NOMO-1 treated with DMSO at 0.1 percent for 48 hours (cell line): ENCODE measurements at regions not wholly inside any gene's neighbourhood (a gene's known extent, or its start where the extent isn't known, plus 50 kb on each side); places are given as distances from the start of the nearest gene placed in this dataset.
"Not testable (repeated sequence)": the region's sequence is repeated elsewhere in the genome, so short reads cannot be mapped to it uniquely, and the experiment has no call there.

ENCODE experiments used
- DNase-seq: peaks from one replicate; lab custom pipeline; 2025; ENCODE audit not compliant: unreplicated experiment; lab: John Stamatoyannopoulos, UW

DNA sequence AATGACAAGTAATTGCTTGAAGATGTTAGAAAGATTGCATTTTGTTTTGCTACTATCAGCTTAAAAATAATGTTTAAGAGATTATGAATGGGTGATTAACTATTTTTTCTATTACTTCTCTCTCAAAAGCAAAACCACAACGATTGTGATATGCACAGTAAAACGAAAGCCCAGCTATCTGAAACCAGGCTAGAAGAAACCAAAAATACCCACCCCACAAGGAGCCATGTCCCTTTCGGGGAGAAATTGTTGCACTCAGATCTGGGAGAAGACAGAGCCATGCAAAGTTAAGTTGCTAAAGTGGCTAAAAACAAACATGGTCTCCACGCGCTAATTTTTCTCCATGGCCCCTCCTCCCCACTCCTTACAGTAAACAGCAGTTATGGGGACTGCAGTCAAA, 173.6 kb downstream of the RPS24 start:
- DNase-seq = no peak

DNA sequence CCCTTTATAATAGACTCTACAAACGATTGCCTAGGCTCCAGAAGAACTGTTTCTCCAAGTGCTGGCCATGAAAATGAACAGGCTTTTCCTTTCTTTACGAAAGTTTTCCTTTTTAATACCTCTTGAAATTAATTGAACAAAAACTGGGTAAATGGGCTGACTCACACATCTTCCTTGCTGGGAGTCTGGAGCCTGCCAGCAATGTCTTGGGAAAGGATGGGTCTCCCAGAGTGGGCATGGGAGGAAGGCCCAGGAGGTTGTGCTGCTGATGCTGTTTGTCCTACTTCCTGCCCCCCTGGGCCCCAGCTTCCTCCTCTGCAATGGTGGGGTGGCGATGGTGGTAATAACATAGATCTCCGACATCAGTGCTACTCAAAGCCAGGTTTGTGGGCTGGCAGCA, 174.1 kb downstream of the RPS24 start:
- no peak for DNase-seq

DNA sequence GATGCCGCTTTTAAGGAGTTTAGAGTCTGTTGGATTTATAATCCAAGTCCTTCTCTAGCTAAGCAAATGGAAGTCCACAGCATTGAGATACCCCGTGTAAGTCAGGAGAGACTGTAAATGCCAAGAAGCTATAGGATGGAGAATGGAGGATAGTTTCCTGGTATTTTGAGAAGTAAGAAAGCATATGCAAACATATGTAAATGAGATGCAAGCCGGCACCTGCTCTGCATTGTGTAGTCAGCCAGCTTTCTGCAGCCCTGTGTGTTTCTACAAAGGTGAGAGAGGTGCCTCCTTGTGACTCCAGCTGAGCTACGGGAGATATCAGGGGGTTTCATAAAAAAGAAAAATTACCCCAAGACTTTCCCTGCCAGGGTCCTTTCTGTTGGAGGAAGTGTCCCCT, 176.3 kb downstream of the RPS24 start:
- DNase-seq = no peak

DNA sequence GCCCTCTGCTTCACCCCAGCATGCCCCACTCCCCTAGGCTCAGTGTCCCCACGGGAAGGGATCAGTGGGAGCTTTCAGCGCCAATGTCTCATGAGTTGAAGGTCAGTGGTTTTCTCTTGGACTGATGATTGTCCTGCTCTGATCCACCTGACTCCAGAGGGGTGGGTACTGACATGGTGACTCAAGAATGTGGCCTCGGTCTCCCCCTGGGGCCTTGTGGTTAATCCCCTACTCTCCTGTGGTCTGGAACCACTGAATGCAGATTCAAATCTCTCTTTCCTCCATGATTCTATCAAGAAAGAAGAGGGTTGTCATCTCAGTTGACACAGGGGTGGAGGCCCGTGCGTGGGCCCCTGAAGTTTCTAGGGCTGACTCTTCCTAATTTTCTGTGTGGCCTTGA, 176.9 kb downstream of the RPS24 start:
- no peak for DNase-seq

DNA sequence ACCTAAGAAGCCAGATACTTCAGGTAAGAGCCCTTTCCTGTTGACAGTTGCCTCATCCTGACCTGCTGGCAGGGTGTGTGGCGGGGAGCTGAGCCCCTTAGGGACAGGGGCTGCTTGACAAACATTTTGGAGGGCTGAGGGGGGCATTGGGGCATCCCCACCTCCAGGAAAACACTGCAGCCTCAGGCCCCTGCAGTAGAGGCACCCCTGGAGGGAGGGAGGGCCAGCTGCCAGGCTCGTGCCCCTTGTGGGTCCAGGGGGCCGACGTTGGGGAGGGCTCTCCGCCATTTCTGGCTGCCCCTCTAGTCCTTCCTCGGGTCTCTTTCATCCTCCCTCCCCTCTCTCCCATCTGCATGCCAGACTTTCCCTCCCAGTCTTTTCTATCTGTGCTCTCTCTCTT, 177.3 kb downstream of the RPS24 start:
- DNase-seq = no peak

DNA sequence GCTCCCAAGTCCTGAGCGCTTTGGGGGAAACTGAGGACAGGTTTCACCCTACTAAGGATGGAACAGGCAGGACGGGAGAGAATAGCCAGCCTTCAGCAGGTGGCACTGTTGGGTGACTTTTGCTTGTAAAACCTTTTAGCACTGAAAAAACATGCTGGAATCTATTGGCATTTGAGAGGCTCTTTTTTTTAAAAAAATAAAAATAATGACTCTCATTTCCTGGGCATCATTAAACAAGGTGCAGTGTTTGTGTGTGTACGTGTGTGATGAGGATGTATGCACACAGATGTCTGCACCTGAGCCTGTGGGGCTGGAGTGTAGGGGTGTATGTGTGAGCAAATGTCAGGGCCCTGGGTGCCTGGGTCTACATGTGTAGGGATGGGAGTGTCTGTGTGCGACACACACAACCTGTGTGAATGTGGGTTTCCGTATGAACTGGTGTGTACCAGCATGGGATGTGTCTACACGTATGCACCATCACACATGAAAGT, 177.9 kb downstream of the RPS24 start:
- DNase-seq = peak; percentile 14

DNA sequence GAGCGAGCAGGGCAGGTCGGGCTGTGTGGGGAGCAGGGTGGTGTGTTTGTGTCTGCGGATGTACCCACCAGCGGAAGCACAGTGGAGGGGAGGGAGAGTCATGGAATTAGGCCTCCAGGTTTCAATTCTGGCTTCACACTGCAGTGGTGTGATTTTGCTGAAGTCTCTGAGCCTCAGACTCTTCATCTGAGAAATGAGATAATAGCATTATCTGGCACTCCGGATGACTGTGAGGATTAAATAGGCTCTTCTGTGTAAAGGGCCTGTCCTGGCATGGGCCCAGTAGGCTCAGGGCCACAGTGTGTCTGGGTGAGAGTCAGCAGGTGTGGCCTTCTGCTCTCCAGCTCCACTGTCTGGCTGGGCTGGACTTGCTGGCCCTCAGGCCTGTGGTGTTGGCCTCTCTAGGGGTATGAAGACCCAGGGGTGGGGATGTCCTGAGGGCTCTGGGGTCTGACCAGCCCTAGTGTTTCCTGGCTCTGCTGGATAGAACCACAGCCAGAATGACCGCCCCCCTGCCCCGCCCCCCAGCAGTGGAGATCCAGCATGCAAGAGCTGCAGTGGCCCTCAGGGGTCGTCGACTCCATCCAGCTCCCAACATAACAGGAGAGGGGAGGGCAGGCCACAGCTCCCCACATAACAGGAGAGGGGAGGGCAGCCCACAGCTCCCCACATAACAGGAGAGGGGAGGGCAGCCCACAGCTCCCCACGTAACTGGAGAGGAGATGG, 178.6 kb downstream of the RPS24 start:
- no peak for DNase-seq

DNA sequence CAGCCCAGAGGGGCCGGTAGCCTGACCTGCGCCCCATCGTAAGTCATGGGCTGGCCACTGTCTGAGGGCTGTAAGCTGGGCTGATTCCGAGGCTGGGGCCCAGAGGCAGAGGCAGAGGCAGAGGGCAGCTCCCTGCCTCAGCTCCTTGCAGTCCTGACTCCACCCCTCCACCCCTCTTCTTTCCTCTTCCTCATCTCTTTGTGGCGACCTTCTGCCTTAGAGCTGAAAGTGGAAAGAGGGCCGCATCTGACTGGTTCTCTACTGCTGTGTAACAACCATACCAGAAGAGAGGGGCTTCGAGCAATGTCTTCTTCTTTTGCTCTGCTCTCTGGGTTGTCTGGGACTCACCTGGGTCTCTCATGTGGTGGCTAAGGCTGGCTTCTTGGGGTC, 179.1 kb downstream of the RPS24 start:
- DNase-seq = no peak

DNA sequence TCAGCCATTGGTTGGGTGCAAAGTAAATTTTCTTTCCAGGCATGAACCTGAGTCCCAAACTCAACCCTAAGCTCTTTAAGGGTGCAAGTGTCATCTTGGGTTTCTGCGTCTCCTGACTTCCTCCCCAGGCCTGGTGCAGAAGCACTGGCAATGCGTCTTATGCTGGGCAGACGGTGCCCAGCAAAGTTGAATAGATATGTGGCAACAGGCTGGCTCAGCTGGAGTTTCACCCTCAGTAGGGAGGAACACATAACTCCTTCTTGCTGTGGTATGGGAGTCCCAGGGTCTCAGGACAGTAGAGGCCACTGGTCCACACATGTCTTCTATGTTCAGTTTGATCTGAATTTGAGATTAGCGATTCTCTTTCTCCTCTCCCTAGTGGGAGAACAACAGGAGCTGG, 181.3 kb downstream of the RPS24 start:
- DNase-seq = no peak

DNA sequence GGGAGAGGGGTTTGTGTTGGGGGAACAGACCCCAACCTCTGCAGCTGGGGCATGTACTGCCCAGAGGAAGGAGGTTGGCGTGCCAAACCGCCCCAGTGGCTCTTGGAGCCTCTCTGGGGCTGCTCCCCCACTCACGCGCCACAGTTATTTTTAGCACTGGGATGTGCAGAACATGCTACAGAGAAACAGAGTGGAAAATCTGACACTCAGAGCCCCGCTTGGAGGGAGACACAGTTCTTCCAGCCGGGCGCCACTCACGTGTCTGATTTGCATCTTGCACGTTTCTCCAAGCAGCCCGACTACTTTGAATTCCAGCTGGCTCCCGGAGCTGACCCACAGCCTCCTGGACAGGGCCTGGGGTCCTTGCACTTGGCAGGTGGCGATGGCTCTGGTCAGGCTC, 182.0 kb downstream of the RPS24 start:
- no peak for DNase-seq

DNA sequence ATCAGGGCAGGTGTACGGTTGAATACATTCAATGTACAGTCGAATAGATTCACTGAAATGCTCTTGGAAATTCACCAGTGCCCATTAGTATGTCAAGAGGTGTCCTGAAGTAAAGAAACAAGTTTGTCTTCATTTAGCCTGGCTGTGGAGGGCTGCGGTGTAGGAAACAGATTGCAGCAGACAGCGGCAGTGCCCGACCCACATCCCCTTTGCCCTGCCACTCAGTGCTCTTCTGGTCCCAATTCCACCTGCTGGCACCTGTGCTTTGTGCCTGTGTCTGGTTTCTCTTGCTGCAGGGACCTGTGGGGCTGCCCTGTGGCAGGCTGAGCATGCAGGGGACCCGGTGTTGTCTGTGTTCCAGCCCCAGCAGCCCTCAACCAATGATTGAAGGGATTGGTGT, 183.7 kb downstream of the RPS24 start:
- no peak for DNase-seq

DNA sequence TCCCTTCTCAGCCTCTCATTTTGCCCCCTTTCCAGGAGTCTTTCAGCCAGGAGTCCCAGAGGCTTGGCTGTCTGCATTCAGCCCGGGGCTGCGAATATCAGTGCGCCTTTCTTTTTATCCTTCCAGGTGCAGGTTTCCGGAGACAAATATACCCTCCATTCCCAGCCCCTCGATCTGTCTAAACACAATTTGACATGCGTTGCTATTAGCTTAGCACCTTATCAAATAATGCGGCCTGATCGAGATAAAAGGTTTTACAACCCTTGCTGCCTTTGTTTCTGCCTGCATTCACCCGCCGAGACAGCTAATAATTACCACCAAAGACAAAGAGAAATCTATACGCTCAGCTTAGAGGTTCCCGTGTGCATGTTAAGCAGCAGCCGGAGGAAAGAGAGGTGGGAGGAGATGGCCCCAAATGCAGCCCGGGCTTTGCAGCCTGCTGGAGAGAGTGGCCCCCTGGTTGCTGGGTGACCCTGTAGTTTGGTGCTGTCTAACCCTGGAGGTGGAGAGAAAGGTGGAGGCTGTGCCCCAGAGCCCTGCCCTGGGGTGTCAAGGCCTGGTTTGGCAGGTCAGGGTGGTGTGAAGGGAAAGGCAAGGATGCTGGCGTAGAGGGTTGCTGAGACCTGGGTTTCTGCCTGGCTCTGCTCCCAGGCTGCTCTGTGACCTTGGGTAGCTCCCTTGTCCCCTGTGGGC, 185.3 kb downstream of the RPS24 start:
- no peak for DNase-seq

DNA sequence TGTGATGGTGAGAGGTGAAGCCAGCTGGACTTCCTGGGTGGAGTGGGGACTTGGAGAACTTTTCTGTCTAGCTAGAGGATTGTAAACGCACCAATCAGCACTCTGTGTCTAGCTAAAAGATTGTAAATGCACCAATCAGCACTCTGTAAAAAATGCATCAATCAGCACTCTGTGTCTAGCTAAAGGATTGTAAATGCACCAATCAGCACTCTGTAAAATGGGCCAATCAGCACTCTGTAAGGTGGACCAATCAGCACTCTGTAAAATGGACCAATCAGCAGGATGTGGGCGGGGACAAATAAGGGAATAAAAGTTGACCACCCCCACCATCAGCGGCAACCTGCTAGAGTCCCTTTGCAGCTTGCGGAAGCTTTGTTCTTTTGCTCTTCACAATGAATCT, 185.9 kb downstream of the RPS24 start:
- not testable (repeated sequence) for DNase-seq

DNA sequence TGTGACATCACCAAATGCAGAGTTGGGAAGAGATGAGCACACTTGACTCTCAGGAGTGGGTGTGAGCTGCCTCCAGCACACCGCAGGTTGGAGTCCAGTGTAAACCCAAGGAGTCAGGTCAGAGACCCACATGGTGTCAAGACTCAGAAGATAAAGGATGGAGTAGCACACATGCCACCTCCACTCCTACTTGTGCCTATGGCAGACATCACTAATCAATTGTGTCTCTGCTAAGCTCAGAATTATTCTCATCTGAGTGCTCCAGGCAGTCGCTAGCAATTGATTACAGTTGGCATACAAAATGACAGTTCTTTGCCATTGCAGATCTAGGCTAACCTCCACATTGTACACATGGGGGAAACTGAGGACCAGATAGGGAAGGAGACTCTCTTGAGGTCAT, 187.1 kb downstream of the RPS24 start:
- DNase-seq = no peak

DNA sequence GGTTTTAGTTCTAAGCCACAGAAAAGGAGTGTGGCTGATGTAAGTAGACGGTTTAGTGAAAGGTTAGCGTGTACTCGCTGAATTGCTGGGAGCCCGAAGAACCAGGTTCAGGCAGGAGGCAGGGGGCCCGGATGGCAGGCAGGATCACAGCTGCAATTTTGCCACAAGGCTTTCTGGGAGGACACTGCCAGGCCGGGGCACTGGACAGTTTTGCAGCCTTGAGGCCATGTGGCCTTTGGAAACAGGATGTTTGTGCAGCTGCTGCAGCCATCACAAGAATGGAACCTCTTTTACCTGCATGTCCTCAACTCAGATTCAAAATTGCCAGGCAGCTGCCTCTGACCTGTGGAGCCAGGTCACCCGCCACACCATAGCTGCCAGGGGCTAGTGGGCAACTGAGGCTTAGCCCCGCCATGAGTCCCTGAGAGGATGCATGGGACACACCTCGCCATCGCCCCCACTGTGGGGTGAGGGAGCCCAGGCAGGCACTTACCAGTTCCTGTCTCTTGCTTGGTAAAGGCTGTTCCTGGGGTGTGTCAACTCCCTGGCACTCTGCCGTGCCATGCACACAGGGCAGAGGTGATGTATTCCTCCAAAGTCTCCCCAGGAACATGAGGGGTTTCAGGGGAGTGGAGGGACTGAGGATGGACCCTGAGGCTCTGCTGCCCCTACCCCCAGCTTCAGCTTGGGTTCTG, 188.6 kb downstream of the RPS24 start:
- DNase-seq = no peak

DNA sequence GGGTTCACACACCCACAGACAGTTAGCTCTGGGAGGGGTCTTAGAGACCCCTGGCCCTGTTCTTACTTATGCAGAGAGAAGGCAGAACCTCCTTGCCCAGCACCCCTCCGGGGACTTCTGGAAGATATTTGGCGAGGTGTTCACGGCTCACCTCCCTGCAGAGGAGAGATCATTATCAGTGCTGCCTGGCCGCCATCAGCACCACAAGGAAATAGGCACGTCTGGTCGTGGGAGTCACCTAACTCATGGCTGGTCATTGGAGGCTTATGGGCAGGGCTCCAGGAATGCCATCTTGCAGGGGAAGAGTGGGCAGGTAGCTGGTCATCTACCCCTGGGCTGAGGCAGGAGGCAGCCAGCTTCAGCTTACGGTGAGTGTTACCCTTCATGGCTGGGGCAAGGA, 189.4 kb downstream of the RPS24 start:
- no peak for DNase-seq

DNA sequence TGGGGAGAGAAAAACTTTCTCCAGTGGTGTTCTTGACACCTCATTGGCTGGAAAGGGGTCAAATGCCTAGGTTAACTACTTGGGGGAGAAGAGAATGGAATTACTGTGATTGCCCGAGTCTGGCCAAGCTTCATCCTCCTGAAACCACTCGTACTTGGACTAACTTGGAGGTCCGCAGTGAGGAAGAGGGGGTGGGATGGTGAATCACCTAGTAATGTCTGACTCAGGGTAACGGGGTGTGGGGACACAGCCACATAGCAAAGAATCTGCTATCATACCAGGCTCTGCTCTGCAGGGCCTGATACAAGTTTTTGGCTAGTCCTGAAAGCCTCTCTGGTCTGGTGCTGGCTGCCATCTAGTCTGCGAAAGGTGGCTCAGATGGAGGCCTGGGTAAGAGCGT, 190.9 kb downstream of the RPS24 start:
- no peak for DNase-seq

DNA sequence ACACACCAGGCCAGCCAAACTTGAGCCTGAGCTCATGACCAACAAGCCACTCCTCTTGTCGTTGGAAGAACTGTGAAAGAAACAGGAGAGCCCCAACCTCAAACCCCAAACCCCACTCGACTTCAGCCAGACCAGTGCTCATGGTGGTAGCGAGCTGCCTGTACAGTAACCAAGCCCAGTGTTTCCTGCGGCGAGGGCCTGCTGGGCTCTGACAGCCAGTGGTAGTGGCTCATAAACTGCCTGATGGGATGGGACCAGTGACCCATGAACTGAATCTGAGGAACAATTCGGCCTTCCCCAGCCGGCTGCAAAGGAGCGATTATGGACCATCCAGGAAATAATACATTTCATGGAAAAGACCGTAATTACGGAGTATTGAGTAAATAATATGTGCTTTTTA, 191.9 kb downstream of the RPS24 start:
- no peak for DNase-seq

DNA sequence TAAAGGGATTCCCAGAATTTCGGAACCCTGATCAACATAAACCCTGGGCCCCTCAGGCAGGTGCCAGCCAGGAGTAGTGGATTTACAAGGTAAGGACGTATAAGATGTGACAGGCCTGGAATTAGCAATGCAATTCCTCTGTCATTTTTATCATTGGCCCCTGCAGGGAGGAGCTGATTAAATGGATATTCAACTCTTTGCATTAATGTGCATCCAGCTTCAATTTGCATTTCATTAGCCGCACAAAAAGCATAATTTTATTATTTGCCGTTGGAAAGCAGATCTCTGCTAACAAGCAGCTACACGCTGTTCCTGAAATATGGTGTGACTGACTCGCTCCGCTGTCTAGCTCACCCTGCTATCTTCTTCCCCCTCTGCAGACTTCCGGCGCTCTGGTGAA, 195.8 kb downstream of the RPS24 start:
- DNase-seq = no peak

DNA sequence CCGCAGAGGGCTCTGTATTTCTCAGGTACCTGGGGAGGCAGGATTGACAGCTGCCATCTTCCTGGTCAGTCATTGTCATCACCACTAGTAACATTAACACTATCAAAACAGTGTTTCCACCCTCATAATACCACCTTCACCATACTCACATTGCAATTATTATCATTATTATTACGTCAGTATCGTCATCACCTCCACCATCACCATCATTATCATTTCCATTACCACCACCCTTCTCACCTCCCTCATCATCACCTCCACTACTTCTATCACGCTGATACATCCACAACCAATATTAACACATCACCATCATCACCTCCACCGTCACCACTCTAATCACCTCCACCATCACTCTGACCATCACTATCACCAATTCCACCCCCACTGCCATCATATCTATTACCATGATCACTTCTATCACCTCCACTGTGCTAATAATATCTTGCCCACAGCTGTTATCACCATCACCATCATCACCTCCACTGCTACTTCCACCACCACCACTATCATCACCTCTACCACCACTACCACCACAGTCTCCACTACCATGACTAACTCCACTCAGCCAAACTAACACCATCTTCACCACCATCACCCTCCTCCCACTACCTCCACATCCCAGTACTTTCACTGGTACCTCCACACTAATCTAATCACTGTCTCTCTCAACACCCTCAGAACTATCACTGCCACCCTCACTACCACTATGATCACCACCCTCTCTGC, 196.4 kb downstream of the RPS24 start:
- DNase-seq = no peak

DNA sequence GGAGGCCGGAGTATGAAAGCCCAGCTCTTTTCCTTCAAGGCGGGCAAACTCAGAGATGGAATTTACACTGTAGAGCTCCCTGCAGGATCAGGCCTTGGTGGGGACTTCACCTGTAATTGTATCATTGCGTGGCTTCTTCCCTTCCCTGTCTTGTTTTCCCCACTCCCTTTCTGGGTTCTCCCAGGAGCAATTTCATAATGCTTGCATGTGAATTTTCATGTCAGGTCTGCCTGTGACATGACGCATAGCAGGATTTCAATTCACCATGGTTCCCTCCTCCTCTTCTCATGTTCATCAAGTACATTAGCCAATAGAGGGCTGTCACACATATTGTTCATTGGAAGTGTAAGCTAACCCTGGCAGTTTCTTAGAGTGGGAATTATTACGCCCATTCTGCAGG, 197.7 kb downstream of the RPS24 start:
- no peak for DNase-seq

DNA sequence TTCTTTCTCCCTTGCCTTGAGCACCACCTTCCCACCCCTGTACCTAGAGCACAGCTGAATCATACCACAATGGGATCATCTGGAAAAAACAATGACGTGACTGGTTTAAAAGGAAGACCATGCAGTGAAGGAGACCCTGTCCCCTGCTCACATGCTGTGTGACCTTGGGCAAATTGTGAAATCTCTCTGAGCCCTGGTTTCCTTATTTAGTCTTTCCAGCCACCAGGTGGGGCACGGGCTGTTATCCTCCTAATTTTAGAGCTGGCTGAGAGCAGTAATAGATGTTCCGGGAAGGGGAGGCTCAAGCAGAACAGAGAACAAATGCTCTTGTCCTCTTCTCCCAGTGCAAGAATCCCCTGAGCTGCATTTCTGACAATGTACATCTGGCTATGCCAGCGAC, 198.3 kb downstream of the RPS24 start:
- DNase-seq = peak; percentile 34
